ENCODE measurements at regions not wholly inside any gene's neighbourhood (a gene's known extent, or its start where the extent isn't known, plus 50 kb on each side); places are given as distances from the start of the nearest gene placed in this dataset.

GRCh38 chr6:26290941-26291340 is 74.1 kb upstream of the BTN3A2 start:
- no peak for DNase-seq (ENCODE audit: low spot score)

- no peak for DNase-seq (ENCODE audit: low spot score)
These were observed 72.3 kb upstream of the BTN3A2 start for GRCh38 chr6:26292709-26293108.

- DNase-seq (ENCODE audit: low spot score): no peak
These were observed 70.7 kb upstream of the BTN3A2 start for GRCh38 chr6:26294302-26294701.

GRCh38 chr6:26295691-26296555 is 69.1 kb upstream of the BTN3A2 start:
- no peak for DNase-seq (ENCODE audit: low spot score)

GRCh38 chr6:26296556-26296856 is 68.5 kb upstream of the BTN3A2 start:
- DNase-seq (ENCODE audit: low spot score): no peak

- DNase-seq (ENCODE audit: low spot score): no peak
These were observed 67.9 kb upstream of the BTN3A2 start for GRCh38 chr6:26296857-26297648.

GRCh38 chr6:26299286-26300042 is 65.5 kb upstream of the BTN3A2 start:
- DNase-seq (ENCODE audit: low spot score): no peak

- DNase-seq (ENCODE audit: low spot score): no peak
These were observed 65.0 kb upstream of the BTN3A2 start for GRCh38 chr6:26300043-26300331.

- no peak for DNase-seq (ENCODE audit: low spot score)
These were observed 64.6 kb upstream of the BTN3A2 start for GRCh38 chr6:26300359-26300758.

- DNase-seq (ENCODE audit: low spot score): no peak
These were observed 64.2 kb upstream of the BTN3A2 start for GRCh38 chr6:26300828-26301227.

GRCh38 chr6:26301638-26302037 is 63.4 kb upstream of the BTN3A2 start:
- DNase-seq (ENCODE audit: low spot score): no peak

- DNase-seq (ENCODE audit: low spot score): no peak
These were observed 61.9 kb upstream of the BTN3A2 start for GRCh38 chr6:26302941-26303559.

GRCh38 chr6:26304213-26304796 is 60.7 kb upstream of the BTN3A2 start:
- no peak for DNase-seq (ENCODE audit: low spot score)

GRCh38 chr6:26304797-26305640 is 60.0 kb upstream of the BTN3A2 start:
- DNase-seq (ENCODE audit: low spot score): no peak

GRCh38 chr6:26305641-26305969 is 59.4 kb upstream of the BTN3A2 start:
- DNase-seq (ENCODE audit: low spot score): no peak

GRCh38 chr6:26306232-26306631 is 58.8 kb upstream of the BTN3A2 start:
- DNase-seq (ENCODE audit: low spot score): no peak

GRCh38 chr6:26307850-26308249 is 57.1 kb upstream of the BTN3A2 start:
- no peak for DNase-seq (ENCODE audit: low spot score)

GRCh38 chr6:26309731-26310142 is 55.3 kb upstream of the BTN3A2 start:
- no peak for DNase-seq (ENCODE audit: low spot score)

GRCh38 chr6:26311012-26311384 is 54.0 kb upstream of the BTN3A2 start:
- no peak for DNase-seq (ENCODE audit: low spot score)

- DNase-seq (ENCODE audit: low spot score): no peak
These were observed 53.5 kb upstream of the BTN3A2 start for GRCh38 chr6:26311385-26312095.

- DNase-seq (ENCODE audit: low spot score): no peak
These were observed 52.9 kb upstream of the BTN3A2 start for GRCh38 chr6:26312096-26312463.

All from AG08395 (cell line).